HCT116 (cell line): ENCODE measurements at regions not wholly inside any gene's neighbourhood (a gene's known extent, or its start where the extent isn't known, plus 50 kb on each side); places are given as distances from the start of the nearest gene placed in this dataset.

Experiments
- ATAC-seq: fragments of 200-7000 bp; cut with Tn5 transposase; 2 replicates; pipeline ENCODE4 v1.9.1; 2020; ENCODE audit warnings: mild to moderate bottlenecking, moderate library complexity
- BruUV-seq: library from RNA; stranded (reverse); fragments of 400-500 nt; replicated peaks from 2 replicates; lab custom pipeline; 2021; lab: Mats Ljungman, UMichigan
- CTCF ChIA-PET: fragments of 300-600 bp; sonication (Branson Sonifier 250); formaldehyde crosslinking; loops from one replicate; lab custom pipeline; 2021; ENCODE audit warnings: antibody characterized with exemption; lab: Charles Lee
- POLR2A ChIA-PET: fragments of 300-600, 350-600 bp; sonication (Branson Sonifier 250); formaldehyde crosslinking; loops from one replicate; lab custom pipeline; 2021; ENCODE audit warnings: antibody characterized with exemption; lab: Charles Lee
- RAD21 ChIA-PET, 2 experiments: fragments of 300-600 bp; sonication (Branson Sonifier 250); formaldehyde crosslinking; loops; one replicate each; lab custom pipeline; 2023; ENCODE audit warnings: low total read pairs in 2 of 2; ENCODE audit not compliant: uncharacterized antibody in 2 of 2, unreplicated experiment in 2 of 2, low non-redundant PET in 1 of 2; lab: Charles Lee
- DNase-seq: peaks from one replicate; pipeline ENCODE4 v3.0.0-alpha.2; 2010; ENCODE audit warnings: low read depth, low spot score
- H2AFZ ChIP-seq: fragments of 200-600 bp; shearing (Covaris generic), sonication (generic); 2 replicates; pipeline ENCODE4 v1.6.1; 2017; ENCODE audit warnings: low read depth, mixed run types, mixed read lengths, antibody characterized with exemption, low read length; ENCODE audit not compliant: poor library complexity, severe bottlenecking
- H3K27ac ChIP-seq: 2 replicates; pipeline ENCODE4 v1.5.1; 2012; ENCODE audit warnings: low read depth, low read length
- H3K27me3 ChIP-seq: fragments of 200-600 bp; sonication (generic); 2 replicates; pipeline ENCODE4 v1.6.1; 2016; ENCODE audit warnings: mixed run types, low read length, mixed read lengths; ENCODE audit not compliant: insufficient read depth
- H3K36me3 ChIP-seq, 2 experiments: fragments of 200-500 bp in 1 of 2; fragments of 200-600 bp in 1 of 2; sonication (Bioruptor generic) in 1 of 2; sonication (generic) in 1 of 2; 2 replicates each; pipeline versions ENCODE4 v1.5.1 to v1.6.1; 2014 to 2016; ENCODE audit warnings: low read length in 2 of 2, inconsistent platforms in 1 of 2, mixed read lengths in 1 of 2, mixed run types in 1 of 2; ENCODE audit not compliant: insufficient read depth in 2 of 2, control insufficient read depth in 1 of 2
- H3K4me1 ChIP-seq, 2 experiments: fragments of 200-600 bp in 1 of 2; sonication (generic) in 1 of 2; 2 replicates each; pipeline versions ENCODE4 v1.5.1 to v1.6.1; 2012 to 2017; ENCODE audit warnings: low read length in 2 of 2, inconsistent platforms in 1 of 2, mild to moderate bottlenecking in 1 of 2, mixed read lengths in 1 of 2, mixed run types in 1 of 2, moderate library complexity in 1 of 2; ENCODE audit not compliant: insufficient read depth in 2 of 2, control insufficient read depth in 1 of 2
- H3K4me2 ChIP-seq: fragments of 200-600 bp; sonication (generic); 2 replicates; pipeline ENCODE4 v1.6.1; 2017; ENCODE audit warnings: mixed run types, low read length, mixed read lengths
- H3K4me3 ChIP-seq, 2 experiments: fragments of 200-600 bp in 1 of 2; sonication (generic) in 1 of 2; replicated peaks in 1 of 2; 2 replicates each; pipeline ENCODE4 v1.5.1; 2011 to 2016; ENCODE audit warnings: low read length in 2 of 2, control low read depth in 1 of 2, low read depth in 1 of 2, mild to moderate bottlenecking in 1 of 2, mixed read lengths in 1 of 2, mixed run types in 1 of 2
- H3K79me2 ChIP-seq: fragments of 200-600 bp; sonication (generic); 2 replicates; pipeline ENCODE4 v1.6.1; 2017; ENCODE audit warnings: mild to moderate bottlenecking, mixed run types, low read length, moderate library complexity, mixed read lengths; ENCODE audit not compliant: insufficient read depth
- H3K9ac ChIP-seq: fragments of 200-600 bp; sonication (generic); 2 replicates; pipeline ENCODE4 v1.6.1; 2016; ENCODE audit warnings: low read length, mixed read lengths
- H3K9me2 ChIP-seq: fragments of 200-600 bp; sonication (generic), shearing (Covaris generic); 2 replicates; pipeline ENCODE4 v1.6.1; 2017; ENCODE audit warnings: mixed run types, mild to moderate bottlenecking, moderate library complexity; ENCODE audit not compliant: insufficient read depth
- H3K9me3 ChIP-seq, 2 experiments: fragments of 200-500 bp in 1 of 2; fragments of 200-600 bp in 1 of 2; sonication (Bioruptor generic) in 1 of 2; sonication (generic) in 1 of 2; 2 replicates each; pipeline ENCODE4 v1.6.1; 2014 to 2017; ENCODE audit warnings: low read length in 2 of 2, mixed read lengths in 2 of 2, inconsistent platforms in 1 of 2, low read depth in 1 of 2, mild to moderate bottlenecking in 1 of 2, mixed run types in 1 of 2, moderate library complexity in 1 of 2; ENCODE audit not compliant: control insufficient read depth in 1 of 2, insufficient read depth in 1 of 2
- H4K20me1 ChIP-seq: fragments of 200-600 bp; sonication (generic), shearing (Covaris generic); 2 replicates; pipeline ENCODE4 v1.6.1; 2017; ENCODE audit warnings: mixed run types, mild to moderate bottlenecking, moderate library complexity; ENCODE audit not compliant: insufficient read depth
- ATF3 ChIP-seq: IDR thresholded peaks from 2 replicates; pipeline ENCODE4 v1.6.1; 2012
- CEBPB ChIP-seq: IDR thresholded peaks from 2 replicates; pipeline ENCODE4 v1.6.1; 2012; ENCODE audit warnings: low read depth
- FOSL1 ChIP-seq: IDR thresholded peaks from 2 replicates; pipeline ENCODE4 v1.6.1; 2012; ENCODE audit warnings: low read depth
- POLR2A ChIP-seq: IDR thresholded peaks from 2 replicates; pipeline ENCODE4 v1.7.0; 2011; ENCODE audit warnings: borderline replicate concordance; ENCODE audit not compliant: insufficient read depth, insufficient read length; ENCODE audit errors: extremely low read depth
- RAD21 ChIP-seq: IDR thresholded peaks from 2 replicates; pipeline ENCODE4 v1.6.1; 2012; ENCODE audit warnings: low read depth, mild to moderate bottlenecking
- REST ChIP-seq: IDR thresholded peaks from 2 replicates; pipeline ENCODE4 v1.6.1; 2012; ENCODE audit warnings: low read depth
- SIN3A ChIP-seq: IDR thresholded peaks from 2 replicates; pipeline ENCODE4 v1.6.1; 2012; ENCODE audit warnings: low read depth
- SRF ChIP-seq: IDR thresholded peaks from 2 replicates; pipeline ENCODE4 v1.6.1; 2012; ENCODE audit warnings: low read depth
- TCF7L2 ChIP-seq: IDR thresholded peaks from 2 replicates; pipeline ENCODE4 v1.7.0; 2011; ENCODE audit warnings: borderline replicate concordance, inconsistent platforms; ENCODE audit not compliant: insufficient read depth, insufficient read length; ENCODE audit errors: extremely low read depth
- YY1 ChIP-seq: IDR thresholded peaks from 2 replicates; pipeline ENCODE4 v1.6.1; 2011; ENCODE audit warnings: low read length, low read depth, moderate library complexity, mild to moderate bottlenecking; ENCODE audit not compliant: insufficient replicate concordance; ENCODE audit errors: extremely low read depth
- ZBTB33 ChIP-seq: IDR thresholded peaks from 2 replicates; pipeline ENCODE4 v1.6.1; 2011; ENCODE audit warnings: mild to moderate bottlenecking, low read length, moderate library complexity; ENCODE audit not compliant: insufficient replicate concordance; ENCODE audit errors: extremely low read depth
- intact Hi-C: fragments of 100-400 bp; cut with micrococcal nuclease; formaldehyde crosslinking; loops from 2 replicates; pipeline ENCODE4 v1.10.0; 2022

- Histone ChIP-seq H3K4me2 (no peak overlapping the region), H3K9me2 (no peaks in the 10 kb centered on the region), H3K9ac (no peak overlapping the region), H3K27ac (no peak overlapping the region), H4K20me1 (no peaks in the 10 kb centered on the region), H3K4me1 (no peaks in the 10 kb centered on the region), H3K36me3 (no peaks in the 10 kb centered on the region), H3K27me3 (no peaks in the 10 kb centered on the region), H3K9me3 (no peaks in the 10 kb centered on the region), H3K79me2 (no peaks in the 10 kb centered on the region), H3K4me3 (no peak overlapping the region), H2AFZ (no peak overlapping the region)
- ATAC-seq (no peak), DNase-seq (no peak)
- CTCF ChIA-PET, result no interaction called here
- POLR2A ChIA-PET, result no interaction called here
- BruUV-seq, result no TSS peak
- TF ChIP-seq SRF (no peak), CEBPB (no peak), RAD21 (no peak), SIN3A (no peak), YY1 (no peak)
- RAD21 ChIA-PET, result no interaction called here
- intact Hi-C loops, result no loop called here
Measured at GRCh38 chr5:86199287-86199686, 418.5 kb upstream of the COX7C start.

GRCh38 chr5:86228147-86228546 lies 389.6 kb upstream of the COX7C start:
- TF ChIP-seq TCF7L2, result no peak
- TF ChIP-seq ATF3, result no peak
- no peak for TF ChIP-seq ZBTB33
- no peak for TF ChIP-seq RAD21
- TF ChIP-seq SRF, result no peak
- TF ChIP-seq FOSL1, result no peak
- no peak for TF ChIP-seq POLR2A
- TF ChIP-seq YY1, result no peak
- TF ChIP-seq REST, result no peak
- ChIA-PET POLR2A (no interaction called here), CTCF (no interaction called here), RAD21 (no interaction called here)
- no TSS peak for BruUV-seq
- H3K27ac ChIP-seq, result no peak overlapping the region
- no peaks in the 10 kb centered on the region for H3K79me2 ChIP-seq
- H3K9me2 ChIP-seq, result no peaks in the 10 kb centered on the region
- H2AFZ ChIP-seq, result no peak overlapping the region
- ATAC-seq, result no peak
- H4K20me1 ChIP-seq, result no peaks in the 10 kb centered on the region
- H3K36me3 ChIP-seq, result no peaks in the 10 kb centered on the region
- H3K4me1 ChIP-seq, result no peaks in the 10 kb centered on the region
- intact Hi-C loops, result no loop called here
- H3K9ac ChIP-seq, result no peak overlapping the region
- no peak for DNase-seq
- H3K4me2 ChIP-seq, result no peak overlapping the region
- no peaks in the 10 kb centered on the region for H3K27me3 ChIP-seq
- no peak overlapping the region for H3K4me3 ChIP-seq
- no peaks in the 10 kb centered on the region for H3K9me3 ChIP-seq
